Neural cell (in vitro differentiated cells): ENCODE measurements at regions not wholly inside any gene's neighbourhood (a gene's known extent, or its start where the extent isn't known, plus 50 kb on each side); places are given as distances from the start of the nearest gene placed in this dataset.

ENCODE experiments used
- H2AFZ ChIP-seq: fragments of 200-600, 300-800 bp; sonication (generic), shearing (Covaris generic); 2 replicates; pipeline ENCODE4 v1.6.0; 2014; ENCODE audit warnings: low read depth, mild to moderate bottlenecking, antibody characterized with exemption, low read length, moderate library complexity
- H3F3A ChIP-seq: fragments of 200-600 bp; shearing (Covaris generic); 2 replicates; pipeline ENCODE4 v1.6.1; 2016; ENCODE audit warnings: mild to moderate bottlenecking, moderate library complexity, mixed read lengths, antibody characterized with exemption, low read length; ENCODE audit not compliant: insufficient read depth, poor library complexity, severe bottlenecking
- H3K27ac ChIP-seq: fragments of 200-600, 300-800 bp; sonication (generic), shearing (Covaris generic); 2 replicates; pipeline ENCODE4 v1.5.1; 2014; ENCODE audit warnings: mild to moderate bottlenecking, low read length, moderate library complexity
- H3K27me3 ChIP-seq: fragments of 300-800, 200-600 bp; sonication (generic), shearing (Covaris generic); 2 replicates; pipeline ENCODE4 v1.6.0; 2014; ENCODE audit warnings: mild to moderate bottlenecking, low read depth, low read length, moderate library complexity; ENCODE audit not compliant: insufficient read depth
- H3K36me3 ChIP-seq: fragments of 300-800, 200-600 bp; sonication (generic), shearing (Covaris generic); 2 replicates; pipeline ENCODE4 v1.5.1; 2014; ENCODE audit warnings: mild to moderate bottlenecking, antibody characterized with exemption, low read length, moderate library complexity; ENCODE audit not compliant: insufficient read depth
- H3K4me2 ChIP-seq: fragments of 300-800, 200-600 bp; sonication (generic), shearing (Covaris generic); 2 replicates; pipeline ENCODE4 v1.6.0; 2014; ENCODE audit warnings: mild to moderate bottlenecking, low read length
- H3K4me3 ChIP-seq: fragments of 300-800, 200-600 bp; sonication (generic), shearing (Covaris generic); 2 replicates; pipeline ENCODE4 v1.5.1; 2014; ENCODE audit warnings: mild to moderate bottlenecking, low read length, moderate library complexity
- H3K79me2 ChIP-seq: fragments of 200-600 bp; shearing (Covaris generic); replicated peaks from 2 replicates; pipeline ENCODE4 v1.6.0; 2014; ENCODE audit warnings: mild to moderate bottlenecking, low read length, moderate library complexity; ENCODE audit not compliant: insufficient read depth
- H3K9ac ChIP-seq: fragments of 300-800, 200-600 bp; sonication (generic), shearing (Covaris generic); 2 replicates; pipeline ENCODE4 v1.6.1; 2016; ENCODE audit warnings: mild to moderate bottlenecking, low read length, mixed read lengths
- H3K9me2 ChIP-seq: fragments of 200-600 bp; shearing (Covaris generic); 2 replicates; pipeline ENCODE4 v1.6.1; 2016; ENCODE audit warnings: mild to moderate bottlenecking, low read length, mixed read lengths; ENCODE audit not compliant: insufficient read depth
- H3K9me3 ChIP-seq: fragments of 200-600, 300-800 bp; sonication (generic), shearing (Covaris generic); 2 replicates; pipeline ENCODE4 v1.6.1; 2016; ENCODE audit warnings: mild to moderate bottlenecking, mixed run types, low read length, moderate library complexity, mixed read lengths
- H4K20me1 ChIP-seq: fragments of 200-600 bp; shearing (Covaris generic); 2 replicates; pipeline ENCODE4 v1.6.1; 2016; ENCODE audit warnings: mild to moderate bottlenecking, mixed run types; ENCODE audit not compliant: insufficient read depth
- EP300 ChIP-seq: fragments of 450-650 bp; conservative IDR thresholded peaks from 2 replicates; pipeline ENCODE4 v1.6.1; 2014; ENCODE audit warnings: antibody characterized with exemption, mild to moderate bottlenecking, moderate library complexity; ENCODE audit not compliant: poor library complexity, severe bottlenecking
- EZH2 ChIP-seq: fragments of 200-600, 300-800 bp; shearing (Covaris generic), sonication (generic); IDR thresholded peaks from 2 replicates; pipeline ENCODE4 v1.6.1; 2014; ENCODE audit warnings: antibody characterized with exemption, low read length, borderline replicate concordance, mild to moderate bottlenecking; ENCODE audit not compliant: insufficient read depth, poor library complexity, severe bottlenecking
- MXI1 ChIP-seq: fragments of 450-650 bp; conservative IDR thresholded peaks from 2 replicates; pipeline ENCODE4 v1.6.1; 2014; ENCODE audit warnings: antibody characterized with exemption, mild to moderate bottlenecking; ENCODE audit not compliant: poor library complexity, severe bottlenecking
- POLR2AphosphoS5 ChIP-seq: IDR thresholded peaks from 2 replicates; pipeline ENCODE4 v1.6.1; 2012
- RAD21 ChIP-seq: fragments of 450-650 bp; conservative IDR thresholded peaks from 2 replicates; pipeline ENCODE4 v1.6.1; 2014; ENCODE audit warnings: antibody characterized with exemption, mild to moderate bottlenecking, moderate library complexity
- SMC3 ChIP-seq: fragments of 450-650 bp; conservative IDR thresholded peaks from 2 replicates; pipeline ENCODE4 v1.6.1; 2014; ENCODE audit warnings: antibody characterized with exemption, mild to moderate bottlenecking, moderate library complexity; ENCODE audit not compliant: poor library complexity
- TAF1 ChIP-seq: IDR thresholded peaks from 2 replicates; pipeline ENCODE4 v1.6.1; 2012; ENCODE audit warnings: low read depth
- TF ChIP-seq, protein P1 (sequence below): fragments of 450-650 bp; IDR thresholded peaks from 2 replicates; pipeline ENCODE4 v1.5.1; 2014; ENCODE audit warnings: antibody characterized with exemption, mild to moderate bottlenecking, moderate library complexity; ENCODE audit not compliant: poor library complexity, severe bottlenecking
- TF ChIP-seq, protein P2 (sequence below): IDR thresholded peaks from 2 replicates; pipeline ENCODE4 v1.6.1; 2012; ENCODE audit warnings: borderline replicate concordance

DNA sequence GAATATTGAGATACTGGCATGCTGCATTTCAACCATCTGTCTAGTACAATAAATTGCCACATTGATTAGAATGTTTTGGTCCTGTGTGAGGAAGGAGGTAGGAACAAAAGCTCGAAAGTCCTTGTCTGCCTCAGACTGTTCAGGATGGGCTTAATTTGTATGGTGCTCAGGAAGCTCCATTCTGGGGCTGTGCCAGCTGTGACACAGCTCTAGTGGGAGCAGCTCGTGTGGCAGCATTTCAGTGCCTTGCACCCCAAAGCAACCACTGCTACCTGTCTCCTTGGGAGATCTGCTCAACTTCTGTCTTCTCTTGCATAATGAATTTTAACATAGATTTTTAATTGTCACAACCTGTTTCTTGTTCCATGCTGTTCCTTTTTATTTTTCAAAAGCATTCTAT is 144.4 kb upstream of the THUMPD2 start:
- no peaks in the 10 kb centered on the region for H3K36me3 ChIP-seq
- no peak overlapping the region for H3K4me3 ChIP-seq
- no peaks in the 10 kb centered on the region for H3K27me3 ChIP-seq
- H3K9ac ChIP-seq: no peak overlapping the region
- no peaks in the 10 kb centered on the region for H3F3A ChIP-seq
- no peak overlapping the region for H3K4me2 ChIP-seq
- no peak for TF ChIP-seq MXI1
- TF ChIP-seq EZH2: no peak
- no peak for TF ChIP-seq POLR2AphosphoS5
- TF ChIP-seq SMC3: no peak
- TF ChIP-seq, protein P1, sequence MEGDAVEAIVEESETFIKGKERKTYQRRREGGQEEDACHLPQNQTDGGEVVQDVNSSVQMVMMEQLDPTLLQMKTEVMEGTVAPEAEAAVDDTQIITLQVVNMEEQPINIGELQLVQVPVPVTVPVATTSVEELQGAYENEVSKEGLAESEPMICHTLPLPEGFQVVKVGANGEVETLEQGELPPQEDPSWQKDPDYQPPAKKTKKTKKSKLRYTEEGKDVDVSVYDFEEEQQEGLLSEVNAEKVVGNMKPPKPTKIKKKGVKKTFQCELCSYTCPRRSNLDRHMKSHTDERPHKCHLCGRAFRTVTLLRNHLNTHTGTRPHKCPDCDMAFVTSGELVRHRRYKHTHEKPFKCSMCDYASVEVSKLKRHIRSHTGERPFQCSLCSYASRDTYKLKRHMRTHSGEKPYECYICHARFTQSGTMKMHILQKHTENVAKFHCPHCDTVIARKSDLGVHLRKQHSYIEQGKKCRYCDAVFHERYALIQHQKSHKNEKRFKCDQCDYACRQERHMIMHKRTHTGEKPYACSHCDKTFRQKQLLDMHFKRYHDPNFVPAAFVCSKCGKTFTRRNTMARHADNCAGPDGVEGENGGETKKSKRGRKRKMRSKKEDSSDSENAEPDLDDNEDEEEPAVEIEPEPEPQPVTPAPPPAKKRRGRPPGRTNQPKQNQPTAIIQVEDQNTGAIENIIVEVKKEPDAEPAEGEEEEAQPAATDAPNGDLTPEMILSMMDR: no peak
- TF ChIP-seq TAF1: no peak
- no peak overlapping the region for H3K27ac ChIP-seq
- H4K20me1 ChIP-seq: no peaks in the 10 kb centered on the region
- H3K9me2 ChIP-seq: no peaks in the 10 kb centered on the region
- H2AFZ ChIP-seq: no peak overlapping the region
- no peaks in the 10 kb centered on the region for H3K9me3 ChIP-seq
- no peaks in the 10 kb centered on the region for H3K79me2 ChIP-seq

DNA sequence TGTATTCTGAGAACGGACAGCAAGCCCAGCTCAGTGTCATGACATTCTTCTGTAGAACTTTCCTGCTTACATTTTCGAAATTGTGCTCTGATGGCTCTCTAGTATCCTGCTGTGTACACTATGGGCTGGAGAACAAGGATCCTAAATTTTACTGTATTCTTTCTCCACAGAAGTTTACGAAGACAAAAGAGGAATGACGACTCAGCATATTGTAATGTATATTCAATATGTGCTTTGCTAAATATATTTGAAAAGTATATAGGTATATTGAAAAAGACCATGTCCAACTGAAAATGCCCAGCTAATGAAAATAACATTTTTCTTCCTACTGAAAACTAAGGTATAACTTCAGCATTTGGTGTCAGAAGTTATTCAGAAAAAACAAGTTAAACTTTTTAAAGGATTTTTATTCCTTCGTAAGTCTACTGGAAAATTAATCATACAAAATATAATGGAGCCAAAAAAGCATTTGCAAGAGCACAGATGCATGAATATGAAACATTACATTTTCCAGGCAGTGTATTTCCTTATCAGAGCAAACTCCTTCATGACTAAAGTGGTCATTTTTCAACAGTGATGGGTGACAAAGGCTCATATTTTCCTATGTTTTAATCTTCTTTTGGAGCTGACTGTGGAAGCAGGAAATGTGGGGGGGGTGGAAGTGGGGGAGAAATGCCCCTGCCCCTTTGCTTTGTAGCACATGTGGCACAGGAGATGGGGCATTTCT is 143.8 kb upstream of the THUMPD2 start:
- H3K9me2 ChIP-seq: no peaks in the 10 kb centered on the region
- no peak for TF ChIP-seq EZH2
- TF ChIP-seq, protein P1: no peak
- TF ChIP-seq EP300: no peak
- no peak for TF ChIP-seq RAD21
- no peak for TF ChIP-seq POLR2AphosphoS5
- TF ChIP-seq TAF1: no peak
- TF ChIP-seq, protein P2, sequence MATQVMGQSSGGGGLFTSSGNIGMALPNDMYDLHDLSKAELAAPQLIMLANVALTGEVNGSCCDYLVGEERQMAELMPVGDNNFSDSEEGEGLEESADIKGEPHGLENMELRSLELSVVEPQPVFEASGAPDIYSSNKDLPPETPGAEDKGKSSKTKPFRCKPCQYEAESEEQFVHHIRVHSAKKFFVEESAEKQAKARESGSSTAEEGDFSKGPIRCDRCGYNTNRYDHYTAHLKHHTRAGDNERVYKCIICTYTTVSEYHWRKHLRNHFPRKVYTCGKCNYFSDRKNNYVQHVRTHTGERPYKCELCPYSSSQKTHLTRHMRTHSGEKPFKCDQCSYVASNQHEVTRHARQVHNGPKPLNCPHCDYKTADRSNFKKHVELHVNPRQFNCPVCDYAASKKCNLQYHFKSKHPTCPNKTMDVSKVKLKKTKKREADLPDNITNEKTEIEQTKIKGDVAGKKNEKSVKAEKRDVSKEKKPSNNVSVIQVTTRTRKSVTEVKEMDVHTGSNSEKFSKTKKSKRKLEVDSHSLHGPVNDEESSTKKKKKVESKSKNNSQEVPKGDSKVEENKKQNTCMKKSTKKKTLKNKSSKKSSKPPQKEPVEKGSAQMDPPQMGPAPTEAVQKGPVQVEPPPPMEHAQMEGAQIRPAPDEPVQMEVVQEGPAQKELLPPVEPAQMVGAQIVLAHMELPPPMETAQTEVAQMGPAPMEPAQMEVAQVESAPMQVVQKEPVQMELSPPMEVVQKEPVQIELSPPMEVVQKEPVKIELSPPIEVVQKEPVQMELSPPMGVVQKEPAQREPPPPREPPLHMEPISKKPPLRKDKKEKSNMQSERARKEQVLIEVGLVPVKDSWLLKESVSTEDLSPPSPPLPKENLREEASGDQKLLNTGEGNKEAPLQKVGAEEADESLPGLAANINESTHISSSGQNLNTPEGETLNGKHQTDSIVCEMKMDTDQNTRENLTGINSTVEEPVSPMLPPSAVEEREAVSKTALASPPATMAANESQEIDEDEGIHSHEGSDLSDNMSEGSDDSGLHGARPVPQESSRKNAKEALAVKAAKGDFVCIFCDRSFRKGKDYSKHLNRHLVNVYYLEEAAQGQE: no peak
- TF ChIP-seq SMC3: no peak
- no peak for TF ChIP-seq MXI1
- H3F3A ChIP-seq: no peaks in the 10 kb centered on the region
- H3K36me3 ChIP-seq: no peaks in the 10 kb centered on the region
- H2AFZ ChIP-seq: no peak overlapping the region
- H3K79me2 ChIP-seq: no peaks in the 10 kb centered on the region
- no peaks in the 10 kb centered on the region for H3K27me3 ChIP-seq
- no peak overlapping the region for H3K9ac ChIP-seq
- H3K27ac ChIP-seq: no peak overlapping the region
- H3K4me2 ChIP-seq: no peak overlapping the region
- H3K9me3 ChIP-seq: no peaks in the 10 kb centered on the region
- no peaks in the 10 kb centered on the region for H4K20me1 ChIP-seq
- H3K4me3 ChIP-seq: no peak overlapping the region
